ENCODE measurements at regions not wholly inside any gene's neighbourhood (a gene's known extent, or its start where the extent isn't known, plus 50 kb on each side); places are given as distances from the start of the nearest gene placed in this dataset.
"Not testable (repeated sequence)": the region's sequence is repeated elsewhere in the genome, so short reads cannot be mapped to it uniquely, and the experiment has no call there.

DNA sequence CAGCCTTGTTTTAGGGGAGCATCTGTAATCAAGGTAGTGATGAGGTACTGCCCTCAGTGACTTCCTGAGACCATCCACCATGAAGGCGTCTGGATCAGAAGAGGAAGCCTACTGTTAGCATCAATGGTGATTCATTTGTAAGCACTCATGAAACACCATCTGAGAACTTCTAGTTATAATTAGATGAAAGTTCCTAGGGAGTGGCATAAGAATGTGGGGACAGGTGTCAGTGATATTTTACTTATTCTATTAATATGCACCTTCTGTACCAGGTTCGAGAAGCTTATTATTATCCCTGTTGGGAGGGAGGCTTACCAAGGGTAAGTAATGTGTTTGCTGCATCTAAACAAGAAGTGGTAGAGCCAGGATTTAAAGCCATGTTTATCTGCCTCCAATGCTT lies 295.8 kb upstream of the TBL1XR1 start:
- H3K27me3 ChIP-seq, result no peaks in the 10 kb centered on the region
- no peak overlapping the region for H3K4me3 ChIP-seq
- DNase-seq, result no peak
- no peak overlapping the region for H3K27ac ChIP-seq
- no peaks in the 10 kb centered on the region for H3K9me3 ChIP-seq
- H3K4me1 ChIP-seq, result peaks cover 0 to 22% (median 18%) of the 10 kb centered on the region in 4 donors
- intact Hi-C loops (cut with DNase I; ENCODE audit: low total_unique reads), result no loop called here
- no peaks in the 10 kb centered on the region for H3K36me3 ChIP-seq
- TF ChIP-seq, protein P1, sequence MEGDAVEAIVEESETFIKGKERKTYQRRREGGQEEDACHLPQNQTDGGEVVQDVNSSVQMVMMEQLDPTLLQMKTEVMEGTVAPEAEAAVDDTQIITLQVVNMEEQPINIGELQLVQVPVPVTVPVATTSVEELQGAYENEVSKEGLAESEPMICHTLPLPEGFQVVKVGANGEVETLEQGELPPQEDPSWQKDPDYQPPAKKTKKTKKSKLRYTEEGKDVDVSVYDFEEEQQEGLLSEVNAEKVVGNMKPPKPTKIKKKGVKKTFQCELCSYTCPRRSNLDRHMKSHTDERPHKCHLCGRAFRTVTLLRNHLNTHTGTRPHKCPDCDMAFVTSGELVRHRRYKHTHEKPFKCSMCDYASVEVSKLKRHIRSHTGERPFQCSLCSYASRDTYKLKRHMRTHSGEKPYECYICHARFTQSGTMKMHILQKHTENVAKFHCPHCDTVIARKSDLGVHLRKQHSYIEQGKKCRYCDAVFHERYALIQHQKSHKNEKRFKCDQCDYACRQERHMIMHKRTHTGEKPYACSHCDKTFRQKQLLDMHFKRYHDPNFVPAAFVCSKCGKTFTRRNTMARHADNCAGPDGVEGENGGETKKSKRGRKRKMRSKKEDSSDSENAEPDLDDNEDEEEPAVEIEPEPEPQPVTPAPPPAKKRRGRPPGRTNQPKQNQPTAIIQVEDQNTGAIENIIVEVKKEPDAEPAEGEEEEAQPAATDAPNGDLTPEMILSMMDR (IDR thresholded peaks at IDR 0.05), result no peak

DNA sequence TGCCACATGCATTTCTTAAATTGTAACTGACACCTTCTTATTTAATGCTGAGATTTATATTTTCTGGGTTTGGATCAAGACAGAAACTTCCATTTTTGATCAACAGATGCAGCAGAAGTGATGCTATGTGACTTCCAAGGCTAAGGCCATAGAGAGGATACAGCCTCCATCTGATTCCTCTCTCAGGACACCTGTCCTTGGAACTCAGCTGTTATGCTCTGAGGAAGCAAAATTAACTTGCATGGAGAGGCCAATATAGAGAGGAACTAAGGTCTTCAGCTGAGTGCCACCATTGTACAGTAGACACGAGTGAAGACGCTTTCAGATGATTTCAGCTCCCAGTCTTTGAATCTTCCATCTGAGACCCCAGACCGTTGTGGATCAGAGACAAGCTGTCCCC lies 296.9 kb upstream of the TBL1XR1 start:
- no peak overlapping the region for H3K27ac ChIP-seq
- TF ChIP-seq, protein P1 (IDR thresholded peaks at IDR 0.05), result no peak
- H3K9me3 ChIP-seq, result no peaks in the 10 kb centered on the region
- H3K4me1 ChIP-seq, result peaks cover 0 to 26% (median 20%) of the 10 kb centered on the region in 4 donors
- intact Hi-C loops (cut with DNase I; ENCODE audit: low total_unique reads), result no loop called here
- H3K36me3 ChIP-seq, result no peaks in the 10 kb centered on the region
- no peak overlapping the region for H3K4me3 ChIP-seq
- no peak for DNase-seq
- H3K27me3 ChIP-seq, result no peaks in the 10 kb centered on the region

DNA sequence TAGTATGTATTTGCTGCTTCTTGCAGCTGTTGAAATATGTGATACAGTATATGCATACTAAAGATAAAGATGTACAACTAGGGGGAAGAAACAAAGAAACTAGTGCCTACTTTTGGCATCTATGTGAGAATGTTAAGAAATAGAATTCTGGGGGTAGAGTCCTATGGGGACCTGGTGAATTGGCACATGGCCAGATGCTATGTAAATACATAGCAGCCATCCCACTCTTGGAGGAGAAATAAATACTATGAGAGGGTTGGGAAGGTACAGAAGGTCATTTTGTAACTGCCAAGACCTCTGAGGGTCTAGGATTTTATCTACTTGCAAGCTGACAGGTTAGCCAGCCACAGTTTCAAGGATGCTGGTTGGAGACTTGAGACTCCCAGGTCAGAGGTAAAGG lies 298.3 kb upstream of the TBL1XR1 start:
- H3K27ac ChIP-seq, result no peak overlapping the region
- no peaks in the 10 kb centered on the region for H3K9me3 ChIP-seq
- peaks cover 0 to 19% (median 14%) of the 10 kb centered on the region in 4 donors for H3K4me1 ChIP-seq
- TF ChIP-seq, protein P1 (IDR thresholded peaks at IDR 0.05), result no peak
- H3K4me3 ChIP-seq, result no peak overlapping the region
- intact Hi-C loops (cut with DNase I; ENCODE audit: low total_unique reads), result no loop called here
- no peaks in the 10 kb centered on the region for H3K36me3 ChIP-seq
- H3K27me3 ChIP-seq, result no peaks in the 10 kb centered on the region
- no peak for DNase-seq

DNA sequence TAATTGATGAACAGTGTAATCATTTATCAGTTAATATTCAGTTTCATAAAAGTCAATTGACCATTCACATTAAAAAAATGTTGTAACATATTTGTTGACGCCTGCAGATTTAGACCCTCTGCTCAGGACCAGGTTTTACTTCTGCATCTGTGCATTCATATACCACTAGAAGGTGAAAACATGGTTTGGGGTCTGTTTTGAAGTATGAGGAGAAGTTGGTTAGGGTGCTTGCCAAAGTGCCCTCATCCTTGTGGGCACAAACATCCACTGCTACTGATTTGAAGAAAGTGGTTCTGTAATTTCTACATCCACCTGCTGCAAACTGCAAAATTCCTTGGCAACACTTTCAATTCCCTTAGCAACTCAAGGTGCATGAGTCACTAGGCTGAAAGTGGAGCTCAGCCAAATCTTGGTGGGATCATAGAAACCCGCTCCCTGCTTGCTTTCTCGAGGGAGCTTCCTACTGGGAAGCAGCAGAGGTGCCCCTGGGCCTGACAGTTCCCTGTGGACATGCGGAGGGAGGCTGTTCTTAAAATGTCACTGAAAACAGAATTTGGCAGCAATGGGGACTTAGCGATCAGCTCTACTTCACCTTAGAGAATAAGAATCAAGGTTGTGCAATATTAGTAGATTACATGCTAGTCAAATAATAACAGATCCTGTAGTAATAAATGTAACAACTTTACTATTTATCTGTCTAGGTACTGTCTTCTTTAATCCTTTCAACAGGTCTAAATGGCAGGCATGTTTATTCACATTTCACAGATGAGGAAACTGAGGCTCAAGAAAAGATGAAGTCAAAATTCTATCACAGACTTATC lies 301.0 kb upstream of the TBL1XR1 start:
- intact Hi-C loops (cut with DNase I; ENCODE audit: low total_unique reads), result no loop called here
- Histone ChIP-seq H3K4me3 (no peak overlapping the region), H3K9me3 (no peaks in the 10 kb centered on the region), H3K27me3 (no peaks in the 10 kb centered on the region), H3K4me1 (peaks cover 0 to 7% (median 3%) of the 10 kb centered on the region in 4 donors), H3K27ac (no peak overlapping the region), H3K36me3 (no peaks in the 10 kb centered on the region)
- DNase-seq, result no peak
- TF ChIP-seq, protein P1 (IDR thresholded peaks at IDR 0.05), result no peak

DNA sequence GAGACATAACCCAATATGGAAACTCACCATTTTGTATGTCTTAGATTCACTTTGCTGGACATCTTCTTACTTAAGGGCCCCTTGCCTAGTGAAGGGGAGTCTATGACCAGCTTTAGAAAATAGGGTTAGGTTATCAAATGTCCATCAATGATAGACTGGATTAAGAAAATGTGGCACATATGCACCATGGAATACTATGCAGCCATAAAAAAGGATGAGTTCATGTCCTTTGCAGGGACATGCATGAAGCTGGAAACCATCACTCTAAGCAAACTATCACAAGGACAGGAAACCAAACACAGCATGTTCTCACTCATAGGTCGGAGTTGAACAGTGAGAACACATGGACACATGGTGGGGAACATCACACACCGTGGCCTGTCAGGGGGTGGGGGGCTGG lies 301.8 kb upstream of the TBL1XR1 start:
- H3K27ac ChIP-seq; H3K27me3 ChIP-seq; H3K4me1 ChIP-seq; H3K36me3 ChIP-seq; H3K9me3 ChIP-seq; H3K4me3 ChIP-seq; intact Hi-C loops (cut with DNase I; ENCODE audit: low total_unique reads); DNase-seq: not testable (repeated sequence)

DNA sequence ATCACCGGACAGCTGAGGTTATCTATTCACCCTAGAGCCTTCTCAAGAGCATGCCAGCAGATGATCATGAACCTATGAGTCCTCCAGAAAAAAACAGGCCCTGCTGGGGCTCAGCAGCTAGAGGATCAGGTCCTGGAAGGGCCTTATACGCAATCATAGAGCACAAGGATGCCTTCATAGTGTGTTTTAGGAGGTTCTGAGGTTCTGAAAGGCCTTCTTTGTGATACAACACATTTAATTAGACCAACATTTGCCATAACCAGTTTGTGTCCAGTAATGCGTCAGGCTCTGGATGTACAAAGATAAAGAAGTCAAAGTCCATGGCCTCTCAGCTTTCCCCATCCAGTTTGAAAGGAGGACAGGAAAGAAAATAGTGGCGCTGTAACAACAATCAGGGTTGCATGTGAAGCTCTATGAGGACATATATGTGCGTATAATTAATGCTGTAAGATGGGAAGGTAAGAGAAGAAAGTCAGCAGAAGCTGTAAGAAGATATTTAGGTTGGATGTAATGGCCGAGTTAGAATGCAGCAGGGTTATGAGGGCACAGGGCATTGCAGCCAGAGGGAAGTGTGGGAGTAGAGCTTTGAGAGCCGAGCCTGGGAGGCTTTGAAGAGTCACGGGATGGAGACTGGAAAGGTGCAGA lies 302.6 kb upstream of the TBL1XR1 start:
- H3K27me3 ChIP-seq, result no peaks in the 10 kb centered on the region
- DNase-seq, result no peak
- H3K4me3 ChIP-seq, result no peak overlapping the region
- no peak overlapping the region for H3K27ac ChIP-seq
- peaks cover 0 to 7% (median 3%) of the 10 kb centered on the region in 4 donors for H3K4me1 ChIP-seq
- H3K36me3 ChIP-seq, result no peaks in the 10 kb centered on the region
- H3K9me3 ChIP-seq, result no peaks in the 10 kb centered on the region
- intact Hi-C loops (cut with DNase I; ENCODE audit: low total_unique reads), result no loop called here
- TF ChIP-seq, protein P1 (IDR thresholded peaks at IDR 0.05), result no peak
